DOHH2 (cell line): ENCODE measurements at regions not wholly inside any gene's neighbourhood (a gene's known extent, or its start where the extent isn't known, plus 50 kb on each side); places are given as distances from the start of the nearest gene placed in this dataset.
"Not testable (repeated sequence)": the region's sequence is repeated elsewhere in the genome, so short reads cannot be mapped to it uniquely, and the experiment has no call there.

Source experiments
- H3F3A ChIP-seq: fragments of 200-600 bp; sonication (generic), shearing (Covaris generic); 2 replicates; pipeline ENCODE4 v1.6.0; 2016; ENCODE audit warnings: antibody characterized with exemption, mild to moderate bottlenecking; ENCODE audit not compliant: control insufficient read depth, insufficient read depth
- H3K27ac ChIP-seq: fragments of 200-600 bp; sonication (generic); 2 replicates; pipeline ENCODE4 v1.5.1; 2014; ENCODE audit warnings: low read depth, mild to moderate bottlenecking, low read length, moderate library complexity
- H3K27me3 ChIP-seq: fragments of 200-600 bp; sonication (generic); 2 replicates; pipeline ENCODE4 v1.6.1; 2014; ENCODE audit warnings: mild to moderate bottlenecking, low read length, mixed read lengths; ENCODE audit not compliant: control insufficient read depth
- H3K36me3 ChIP-seq: fragments of 200-600 bp; sonication (generic); 2 replicates; pipeline ENCODE4 v1.6.1; 2014; ENCODE audit warnings: mild to moderate bottlenecking, low read length, moderate library complexity, mixed read lengths; ENCODE audit not compliant: control insufficient read depth
- H3K4me1 ChIP-seq: fragments of 200-600 bp; sonication (generic); 2 replicates; pipeline ENCODE4 v1.6.1; 2014; ENCODE audit warnings: mild to moderate bottlenecking, low read length, mixed read lengths; ENCODE audit not compliant: control insufficient read depth
- H3K4me2 ChIP-seq: fragments of 200-600 bp; sonication (generic); 2 replicates; pipeline ENCODE4 v1.6.0; 2014; ENCODE audit warnings: mild to moderate bottlenecking, low read length, moderate library complexity
- H3K4me3 ChIP-seq: fragments of 200-600 bp; sonication (generic); 2 replicates; pipeline ENCODE4 v1.5.1; 2014; ENCODE audit warnings: mild to moderate bottlenecking, low read length, mixed read lengths
- H3K79me2 ChIP-seq: fragments of 200-600 bp; sonication (generic); 2 replicates; pipeline ENCODE4 v1.6.1; 2014; ENCODE audit warnings: mild to moderate bottlenecking, low read length, mixed read lengths; ENCODE audit not compliant: control insufficient read depth
- H3K9me2 ChIP-seq: fragments of 200-600 bp; sonication (generic); replicated peaks from 2 replicates; pipeline ENCODE4 v1.6.1; 2014; ENCODE audit warnings: mild to moderate bottlenecking, low read length, mixed read lengths; ENCODE audit not compliant: control insufficient read depth
- H3K9me3 ChIP-seq: fragments of 200-600 bp; sonication (generic); 2 replicates; pipeline ENCODE4 v1.6.1; 2014; ENCODE audit warnings: antibody characterized with exemption, low read length, mixed read lengths; ENCODE audit not compliant: control insufficient read depth, insufficient read depth
- H4K20me1 ChIP-seq: fragments of 200-600 bp; sonication (generic); 2 replicates; pipeline ENCODE4 v1.6.0; 2014; ENCODE audit warnings: low read depth, mild to moderate bottlenecking, antibody characterized with exemption, low read length, moderate library complexity; ENCODE audit not compliant: control insufficient read depth, insufficient read depth
- CTCF ChIP-seq: fragments of 200-600 bp; sonication (generic); IDR thresholded peaks from one replicate; pipeline ENCODE4 v1.5.1; 2014; ENCODE audit warnings: antibody characterized with exemption, mild to moderate bottlenecking, low read depth, low read length; ENCODE audit not compliant: poor library complexity, severe bottlenecking
- EZH2phosphoT487 ChIP-seq: fragments of 200-600 bp; sonication (generic); IDR thresholded peaks from 2 replicates; pipeline ENCODE4 v1.6.1; 2017; ENCODE audit warnings: borderline replicate concordance, mild to moderate bottlenecking, antibody characterized with exemption, low read length, moderate library complexity, mixed read lengths

- H3K4me3 ChIP-seq: no peak overlapping the region
- no peaks in the 10 kb centered on the region for H3K9me2 ChIP-seq
- H3K79me2 ChIP-seq: no peaks in the 10 kb centered on the region
- no peaks in the 10 kb centered on the region for H3K27me3 ChIP-seq
- TF ChIP-seq CTCF: no peak
- TF ChIP-seq EZH2phosphoT487: no peak
- H4K20me1 ChIP-seq: no peaks in the 10 kb centered on the region
- H3F3A ChIP-seq: no peaks in the 10 kb centered on the region
- H3K9me3 ChIP-seq: peaks cover 12% of the 10 kb centered on the region
- H3K27ac ChIP-seq: no peak overlapping the region
- no peak overlapping the region for H3K4me2 ChIP-seq
- no peaks in the 10 kb centered on the region for H3K4me1 ChIP-seq
- no peaks in the 10 kb centered on the region for H3K36me3 ChIP-seq
These were observed 312.0 kb upstream of the GLI3 start for GRCh38 chr7:42548816-42549611.

- Histone ChIP-seq H3K27me3 (no peaks in the 10 kb centered on the region), H3K4me3 (no peak overlapping the region), H3K4me1 (no peaks in the 10 kb centered on the region), H3K9me3 (peaks cover 14% of the 10 kb centered on the region), H4K20me1 (no peaks in the 10 kb centered on the region), H3K9me2 (no peaks in the 10 kb centered on the region), H3K27ac (no peak overlapping the region), H3F3A (no peaks in the 10 kb centered on the region), H3K79me2 (no peaks in the 10 kb centered on the region), H3K36me3 (no peaks in the 10 kb centered on the region), H3K4me2 (no peak overlapping the region)
- TF ChIP-seq EZH2phosphoT487 (no peak), CTCF (no peak)
These were observed 308.2 kb upstream of the GLI3 start for GRCh38 chr7:42545049-42545724.

- peaks cover 14% of the 10 kb centered on the region for H3K9me3 ChIP-seq
- H3F3A ChIP-seq: no peaks in the 10 kb centered on the region
- TF ChIP-seq CTCF (no peak), EZH2phosphoT487 (no peak)
- no peaks in the 10 kb centered on the region for H3K27me3 ChIP-seq
- H3K79me2 ChIP-seq: no peaks in the 10 kb centered on the region
- H3K4me2 ChIP-seq: no peak overlapping the region
- H4K20me1 ChIP-seq: no peaks in the 10 kb centered on the region
- no peak overlapping the region for H3K4me3 ChIP-seq
- H3K4me1 ChIP-seq: no peaks in the 10 kb centered on the region
- H3K9me2 ChIP-seq: no peaks in the 10 kb centered on the region
- H3K27ac ChIP-seq: no peak overlapping the region
- no peaks in the 10 kb centered on the region for H3K36me3 ChIP-seq
These were observed 306.9 kb upstream of the GLI3 start for GRCh38 chr7:42543953-42544352.

GRCh38 chr7:42542446-42542845 is 305.4 kb upstream of the GLI3 start:
- H3K79me2 ChIP-seq, H4K20me1 ChIP-seq, H3K36me3 ChIP-seq, H3K27me3 ChIP-seq, H3K4me2 ChIP-seq, H3K4me3 ChIP-seq, H3K27ac ChIP-seq, H3K9me2 ChIP-seq, H3F3A ChIP-seq, H3K4me1 ChIP-seq: not testable (repeated sequence)
- peaks cover 14% of the 10 kb centered on the region for H3K9me3 ChIP-seq
